OCI-LY7 (cell line): ENCODE measurements at regions not wholly inside any gene's neighbourhood (a gene's known extent, or its start where the extent isn't known, plus 50 kb on each side); places are given as distances from the start of the nearest gene placed in this dataset.

Experiments
- BruUV-seq: library from RNA; stranded (reverse); fragments of 400-500 nt; replicated peaks from 2 replicates; lab custom pipeline; 2021; lab: Mats Ljungman, UMichigan
- CTCF ChIA-PET: fragments of 300-600 bp; sonication (Branson Sonifier 250); formaldehyde crosslinking; loops from one replicate; lab custom pipeline; 2022; ENCODE audit warnings: antibody characterized with exemption; ENCODE audit not compliant: unreplicated experiment; lab: Charles Lee
- POLR2A ChIA-PET: fragments of 300-600 bp; sonication (Branson Sonifier 250); formaldehyde crosslinking; loops from one replicate; lab custom pipeline; 2022; ENCODE audit warnings: antibody characterized with exemption; lab: Charles Lee
- DNase-seq: peaks from one replicate; pipeline ENCODE4 v3.0.0-alpha.2; 2015; ENCODE audit warnings: low spot score
- H2AFZ ChIP-seq: fragments of 200-600 bp; sonication (generic), shearing (Covaris generic); 2 replicates; pipeline ENCODE4 v1.6.1; 2014; ENCODE audit warnings: mild to moderate bottlenecking, antibody characterized with exemption, low read length, moderate library complexity
- H3K27ac ChIP-seq: fragments of 200-600 bp; sonication (generic); 2 replicates; pipeline ENCODE4 v1.5.1; 2014; ENCODE audit warnings: mixed run types, low read depth, mild to moderate bottlenecking, moderate library complexity, low read length, inconsistent platforms; ENCODE audit not compliant: poor library complexity, severe bottlenecking
- H3K36me3 ChIP-seq: fragments of 200-600 bp; sonication (generic); 2 replicates; pipeline ENCODE4 v1.6.1; 2014; ENCODE audit warnings: mild to moderate bottlenecking, antibody characterized with exemption, low read length, moderate library complexity, mixed read lengths; ENCODE audit not compliant: insufficient read depth
- H3K4me1 ChIP-seq: fragments of 200-600 bp; sonication (generic); 2 replicates; pipeline ENCODE4 v1.5.1; 2014; ENCODE audit warnings: mild to moderate bottlenecking, low read length; ENCODE audit not compliant: insufficient read depth, poor library complexity, severe bottlenecking
- H3K4me2 ChIP-seq: fragments of 200-600 bp; sonication (generic); 2 replicates; pipeline ENCODE4 v1.6.1; 2014; ENCODE audit warnings: mild to moderate bottlenecking, low read length
- H3K4me3 ChIP-seq: fragments of 200-600 bp; sonication (generic); 2 replicates; pipeline ENCODE4 v1.5.1; 2014; ENCODE audit warnings: mild to moderate bottlenecking, low read depth, low read length; ENCODE audit not compliant: poor library complexity, severe bottlenecking
- H3K79me2 ChIP-seq: fragments of 200-600 bp; sonication (generic); 2 replicates; pipeline ENCODE4 v1.6.1; 2016; ENCODE audit warnings: low read depth, mild to moderate bottlenecking, low read length, moderate library complexity, mixed read lengths; ENCODE audit not compliant: insufficient read depth
- H3K9me2 ChIP-seq: fragments of 200-600 bp; sonication (generic); 2 replicates; pipeline ENCODE4 v1.6.1; 2016; ENCODE audit warnings: mild to moderate bottlenecking, low read length, mixed read lengths; ENCODE audit not compliant: insufficient read depth
- H3K9me3 ChIP-seq: fragments of 200-600 bp; sonication (generic); 2 replicates; pipeline ENCODE4 v1.6.1; 2014; ENCODE audit warnings: mild to moderate bottlenecking, mixed run types, low read length, mixed read lengths
- H4K20me1 ChIP-seq: fragments of 200-600 bp; sonication (generic); 2 replicates; pipeline ENCODE4 v1.6.1; 2014; ENCODE audit warnings: mild to moderate bottlenecking, antibody characterized with exemption, low read length, moderate library complexity, mixed read lengths; ENCODE audit not compliant: insufficient read depth
- EZH2phosphoT487 ChIP-seq: fragments of 200-600 bp; sonication (generic); IDR thresholded peaks from 2 replicates; pipeline ENCODE4 v1.6.1; 2018; ENCODE audit warnings: low read depth, borderline replicate concordance, mild to moderate bottlenecking, mixed run types, antibody characterized with exemption, low read length, moderate library complexity, mixed read lengths
- intact Hi-C: fragments of 100-400 bp; cut with micrococcal nuclease; formaldehyde crosslinking; loops from one replicate; pipeline ENCODE4 v1.10.0; 2022; ENCODE audit not compliant: unreplicated experiment
- TF ChIP-seq, protein P1 (sequence below): fragments of 200-600 bp; sonication (generic); conservative IDR thresholded peaks from 2 replicates; pipeline ENCODE4 v1.5.1; 2014; ENCODE audit warnings: mild to moderate bottlenecking, antibody characterized with exemption, low read length, moderate library complexity, mixed read lengths

DNA sequence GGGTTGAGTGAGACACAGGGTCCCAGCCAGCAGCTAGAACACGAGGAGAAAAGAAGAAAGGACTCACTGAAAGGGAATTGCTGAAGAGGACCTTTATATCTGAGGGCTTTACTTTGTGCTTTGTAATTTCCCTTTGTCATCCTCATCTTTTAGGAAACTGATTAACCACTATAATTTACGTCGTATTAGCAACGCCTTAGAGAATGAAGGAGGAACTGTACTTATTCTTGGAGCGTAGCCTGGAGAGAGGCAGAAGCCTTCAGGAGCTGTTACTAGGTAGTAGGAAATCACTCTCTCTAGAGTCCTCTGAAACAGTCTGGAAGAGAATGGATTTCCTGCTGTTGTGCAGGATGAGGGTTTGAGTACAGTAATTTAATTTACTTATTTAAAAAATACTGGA lies 101.0 kb upstream of the STEAP1B start:
- no TSS peak for BruUV-seq
- H3K4me3 ChIP-seq, result no peak overlapping the region
- H3K36me3 ChIP-seq, result no peaks in the 10 kb centered on the region
- CTCF ChIA-PET, result no interaction called here
- TF ChIP-seq, protein P1, sequence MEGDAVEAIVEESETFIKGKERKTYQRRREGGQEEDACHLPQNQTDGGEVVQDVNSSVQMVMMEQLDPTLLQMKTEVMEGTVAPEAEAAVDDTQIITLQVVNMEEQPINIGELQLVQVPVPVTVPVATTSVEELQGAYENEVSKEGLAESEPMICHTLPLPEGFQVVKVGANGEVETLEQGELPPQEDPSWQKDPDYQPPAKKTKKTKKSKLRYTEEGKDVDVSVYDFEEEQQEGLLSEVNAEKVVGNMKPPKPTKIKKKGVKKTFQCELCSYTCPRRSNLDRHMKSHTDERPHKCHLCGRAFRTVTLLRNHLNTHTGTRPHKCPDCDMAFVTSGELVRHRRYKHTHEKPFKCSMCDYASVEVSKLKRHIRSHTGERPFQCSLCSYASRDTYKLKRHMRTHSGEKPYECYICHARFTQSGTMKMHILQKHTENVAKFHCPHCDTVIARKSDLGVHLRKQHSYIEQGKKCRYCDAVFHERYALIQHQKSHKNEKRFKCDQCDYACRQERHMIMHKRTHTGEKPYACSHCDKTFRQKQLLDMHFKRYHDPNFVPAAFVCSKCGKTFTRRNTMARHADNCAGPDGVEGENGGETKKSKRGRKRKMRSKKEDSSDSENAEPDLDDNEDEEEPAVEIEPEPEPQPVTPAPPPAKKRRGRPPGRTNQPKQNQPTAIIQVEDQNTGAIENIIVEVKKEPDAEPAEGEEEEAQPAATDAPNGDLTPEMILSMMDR, result no peak
- TF ChIP-seq EZH2phosphoT487, result no peak
- no peaks in the 10 kb centered on the region for H4K20me1 ChIP-seq
- intact Hi-C loops, result no loop called here
- no peak for DNase-seq
- no peaks in the 10 kb centered on the region for H3K9me2 ChIP-seq
- H3K9me3 ChIP-seq, result no peaks in the 10 kb centered on the region
- no peak overlapping the region for H2AFZ ChIP-seq
- no peaks in the 10 kb centered on the region for H3K4me1 ChIP-seq
- POLR2A ChIA-PET, result no interaction called here
- no peak overlapping the region for H3K27ac ChIP-seq
- no peaks in the 10 kb centered on the region for H3K79me2 ChIP-seq
- H3K4me2 ChIP-seq, result no peak overlapping the region

DNA sequence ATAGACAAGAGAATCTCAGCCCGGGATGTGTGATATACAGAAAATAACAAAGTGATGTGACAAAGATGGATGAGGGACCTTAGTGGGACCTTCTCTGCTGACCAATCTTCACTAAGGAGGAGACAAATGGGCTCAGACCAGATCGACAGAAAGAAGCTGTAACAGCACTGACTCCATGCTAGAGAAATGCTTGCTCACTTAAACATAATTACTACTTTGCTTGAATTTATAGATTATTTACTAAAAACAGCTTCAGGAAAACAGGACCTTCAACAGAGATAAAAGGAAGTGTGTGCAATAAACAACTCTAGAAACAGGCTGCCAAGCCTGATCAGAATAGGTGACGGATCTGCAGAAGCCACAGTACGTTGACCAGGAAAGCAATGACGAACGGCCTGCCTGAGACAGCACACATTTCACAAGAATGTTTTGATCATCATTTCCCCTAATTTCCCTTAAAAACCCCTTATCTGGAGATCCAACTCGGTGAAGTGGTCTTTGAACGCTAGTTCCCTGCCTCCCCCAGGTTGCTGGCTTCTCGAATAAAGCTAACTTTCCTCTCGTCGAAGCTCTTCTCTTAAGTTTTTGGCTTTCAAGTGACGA lies 98.4 kb upstream of the STEAP1B start:
- H3K4me1 ChIP-seq, result no peaks in the 10 kb centered on the region
- no peak for DNase-seq
- no peaks in the 10 kb centered on the region for H3K9me2 ChIP-seq
- intact Hi-C loops, result no loop called here
- CTCF ChIA-PET, result no interaction called here
- H2AFZ ChIP-seq, result no peak overlapping the region
- BruUV-seq, result no TSS peak
- POLR2A ChIA-PET, result interaction anchor here (0.5 kb wide), 1 partner anchor 33 kb away, joined by 4 read pairs; no protein-coding TSS in a partner anchor
- no peak for TF ChIP-seq EZH2phosphoT487
- TF ChIP-seq, protein P1, result no peak
- H3K36me3 ChIP-seq, result no peaks in the 10 kb centered on the region
- H3K4me3 ChIP-seq, result no peak overlapping the region
- H3K4me2 ChIP-seq, result no peak overlapping the region
- no peaks in the 10 kb centered on the region for H3K79me2 ChIP-seq
- H3K9me3 ChIP-seq, result no peaks in the 10 kb centered on the region
- H3K27ac ChIP-seq, result no peak overlapping the region
- no peaks in the 10 kb centered on the region for H4K20me1 ChIP-seq

DNA sequence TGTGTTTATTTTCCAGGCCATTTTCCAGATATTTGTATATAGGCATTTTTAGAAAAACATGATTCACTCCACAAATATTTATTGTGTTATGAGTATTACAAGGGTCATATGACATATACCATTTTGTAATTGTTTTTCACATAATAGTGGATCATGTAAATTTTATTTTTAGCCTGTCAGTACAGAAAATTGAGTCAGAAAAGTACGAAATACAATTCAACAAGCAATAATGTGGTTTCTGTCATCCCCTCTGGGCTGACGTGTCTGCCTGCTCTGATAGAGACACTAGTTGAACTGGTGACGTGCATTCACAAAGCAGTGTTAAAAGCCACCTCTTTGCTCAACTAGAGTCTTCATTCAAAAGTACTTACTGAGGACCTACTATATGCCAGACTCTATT lies 97.9 kb upstream of the STEAP1B start:
- POLR2A ChIA-PET, result no interaction called here
- H3K9me2 ChIP-seq, result no peaks in the 10 kb centered on the region
- BruUV-seq, result no TSS peak
- intact Hi-C loops, result no loop called here
- H3K4me2 ChIP-seq, result no peak overlapping the region
- TF ChIP-seq, protein P1, result no peak
- no peak for TF ChIP-seq EZH2phosphoT487
- no peaks in the 10 kb centered on the region for H4K20me1 ChIP-seq
- CTCF ChIA-PET, result no interaction called here
- no peaks in the 10 kb centered on the region for H3K36me3 ChIP-seq
- no peaks in the 10 kb centered on the region for H3K4me1 ChIP-seq
- H3K27ac ChIP-seq, result no peak overlapping the region
- no peak for DNase-seq
- no peaks in the 10 kb centered on the region for H3K9me3 ChIP-seq
- no peak overlapping the region for H2AFZ ChIP-seq
- no peak overlapping the region for H3K4me3 ChIP-seq
- H3K79me2 ChIP-seq, result no peaks in the 10 kb centered on the region
